ENCODE measurements at regions not wholly inside any gene's neighbourhood (a gene's known extent, or its start where the extent isn't known, plus 50 kb on each side); places are given as distances from the start of the nearest gene placed in this dataset.
"Not testable (repeated sequence)": the region's sequence is repeated elsewhere in the genome, so short reads cannot be mapped to it uniquely, and the experiment has no call there.

GRCh38 chr21:38998281-38998680 lies 185.0 kb downstream of the PSMG1 start:
- not testable (repeated sequence) for TF ChIP-seq CTCF, POLR2AphosphoS5, POLR2A (IDR thresholded peaks at IDR 0.05)
